H1 (cell line): ENCODE measurements at regions not wholly inside any gene's neighbourhood (a gene's known extent, or its start where the extent isn't known, plus 50 kb on each side); places are given as distances from the start of the nearest gene placed in this dataset.
"Not testable (repeated sequence)": the region's sequence is repeated elsewhere in the genome, so short reads cannot be mapped to it uniquely, and the experiment has no call there.

Experiments used
- CTCF ChIP-seq, 3 experiments: IDR thresholded peaks; 1 replicate in 2 of 3; 2 replicates in 1 of 3; pipeline versions ENCODE4 v1.5.1 to v1.6.1; 2011; ENCODE audit warnings: low read length in 3 of 3, mild to moderate bottlenecking in 3 of 3, inconsistent platforms in 2 of 3, low read depth in 1 of 3, moderate library complexity in 1 of 3; ENCODE audit not compliant: insufficient read depth in 1 of 3; ENCODE audit errors: control extremely low read depth in 1 of 3
- GTF2F1 ChIP-seq: IDR thresholded peaks from 2 replicates; pipeline ENCODE4 v1.6.1; 2012; ENCODE audit warnings: low read depth, low read length, improper control_type of control experiment, borderline replicate concordance
- POLR2AphosphoS5 ChIP-seq: IDR thresholded peaks from 2 replicates; pipeline ENCODE4 v1.6.1; 2011; ENCODE audit warnings: low read depth, low read length
- SIN3A ChIP-seq, 2 experiments: IDR thresholded peaks in 1 of 2; conservative IDR thresholded peaks in 1 of 2; 2 replicates each; pipeline ENCODE4 v1.6.1; 2011 to 2012; ENCODE audit warnings: low read length in 2 of 2, improper control_type of control experiment in 1 of 2, low read depth in 1 of 2, mild to moderate bottlenecking in 1 of 2
- TBP ChIP-seq: IDR thresholded peaks from 2 replicates; pipeline ENCODE4 v1.6.1; 2011; ENCODE audit warnings: low read depth, low read length, improper control_type of control experiment
- TCF12 ChIP-seq: IDR thresholded peaks from 2 replicates; pipeline ENCODE4 v1.6.1; 2011; ENCODE audit warnings: low read depth, mild to moderate bottlenecking, low read length

GRCh38 chr9:67257894-67258293, 265.5 kb upstream of the SPATA31A3 start:
- not testable (repeated sequence) for TF ChIP-seq SIN3A (conservative IDR thresholded peaks at IDR 0.05 in 1 of 2, IDR thresholded peaks at IDR 0.05 in 1 of 2; ENCODE audit: low read depth in 1 of 2, low read length in 2 of 2); TCF12; POLR2AphosphoS5; CTCF (IDR thresholded peaks at IDR 0.05; ENCODE audit: control extremely low read depth in 1 of 3, insufficient read depth in 1 of 3, low read depth in 1 of 3, low read length in 3 of 3); TBP; GTF2F1
